Keratinocyte (primary cell): ENCODE measurements at regions not wholly inside any gene's neighbourhood (a gene's known extent, or its start where the extent isn't known, plus 50 kb on each side); places are given as distances from the start of the nearest gene placed in this dataset.

Experiments used
- EZH2 ChIP-seq: IDR thresholded peaks from one replicate; pipeline ENCODE4 v1.6.1; 2012; ENCODE audit warnings: inconsistent platforms, mild to moderate bottlenecking, low read length, moderate library complexity
- TF ChIP-seq, protein P1 (sequence below), 3 experiments: IDR thresholded peaks in 1 of 3; conservative IDR thresholded peaks in 1 of 3; optimal IDR thresholded peaks in 1 of 3; 2 replicates in 2 of 3; 3 replicates in 1 of 3; pipeline versions ENCODE3 to v1.5.1; 2011; ENCODE audit warnings: low read length in 3 of 3, mild to moderate bottlenecking in 3 of 3, moderate library complexity in 2 of 3, control low read depth in 1 of 3, inconsistent platforms in 1 of 3; ENCODE audit not compliant: insufficient read depth in 2 of 3; ENCODE audit errors: extremely low read depth in 1 of 3

DNA sequence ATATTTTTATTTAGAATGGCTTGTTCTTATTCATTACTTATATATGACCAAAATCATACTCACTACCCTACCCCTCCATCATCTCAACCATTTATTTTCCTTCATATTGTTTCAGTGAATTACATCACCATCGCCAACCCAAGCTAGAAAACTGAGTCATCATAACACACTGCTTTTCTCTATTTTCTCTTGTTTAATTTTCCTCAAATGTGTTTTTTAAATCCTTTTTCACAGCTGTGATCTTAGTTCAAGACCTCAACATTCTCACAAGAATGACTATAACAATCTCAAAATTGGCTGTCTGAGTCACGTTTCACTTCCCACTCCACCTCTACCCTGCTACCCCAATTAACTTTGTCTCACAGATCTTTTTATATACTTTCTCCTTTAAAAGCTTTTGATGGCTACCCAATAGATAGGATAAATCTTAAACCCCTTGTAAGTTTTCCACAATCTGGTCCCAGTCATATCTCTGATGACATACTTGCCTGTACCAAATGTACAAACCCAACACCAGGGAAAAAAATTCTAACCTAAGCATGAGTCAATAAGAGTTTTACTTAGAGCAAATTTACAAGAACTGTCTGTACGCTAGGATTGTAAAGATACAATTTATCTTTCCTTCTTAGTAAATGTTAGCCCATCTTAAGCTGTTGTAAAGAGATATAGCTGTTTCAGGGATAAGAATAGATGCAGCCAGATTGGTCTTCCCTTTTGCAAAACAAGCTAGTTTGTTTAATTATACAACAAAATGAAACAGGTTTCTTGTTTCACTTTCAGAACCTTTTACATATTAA lies 635.1 kb upstream of the SLC39A10 start:
- TF ChIP-seq, protein P1, sequence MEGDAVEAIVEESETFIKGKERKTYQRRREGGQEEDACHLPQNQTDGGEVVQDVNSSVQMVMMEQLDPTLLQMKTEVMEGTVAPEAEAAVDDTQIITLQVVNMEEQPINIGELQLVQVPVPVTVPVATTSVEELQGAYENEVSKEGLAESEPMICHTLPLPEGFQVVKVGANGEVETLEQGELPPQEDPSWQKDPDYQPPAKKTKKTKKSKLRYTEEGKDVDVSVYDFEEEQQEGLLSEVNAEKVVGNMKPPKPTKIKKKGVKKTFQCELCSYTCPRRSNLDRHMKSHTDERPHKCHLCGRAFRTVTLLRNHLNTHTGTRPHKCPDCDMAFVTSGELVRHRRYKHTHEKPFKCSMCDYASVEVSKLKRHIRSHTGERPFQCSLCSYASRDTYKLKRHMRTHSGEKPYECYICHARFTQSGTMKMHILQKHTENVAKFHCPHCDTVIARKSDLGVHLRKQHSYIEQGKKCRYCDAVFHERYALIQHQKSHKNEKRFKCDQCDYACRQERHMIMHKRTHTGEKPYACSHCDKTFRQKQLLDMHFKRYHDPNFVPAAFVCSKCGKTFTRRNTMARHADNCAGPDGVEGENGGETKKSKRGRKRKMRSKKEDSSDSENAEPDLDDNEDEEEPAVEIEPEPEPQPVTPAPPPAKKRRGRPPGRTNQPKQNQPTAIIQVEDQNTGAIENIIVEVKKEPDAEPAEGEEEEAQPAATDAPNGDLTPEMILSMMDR (optimal IDR thresholded peaks at IDR 0.05 in 1 of 3, IDR thresholded peaks at IDR 0.05 in 1 of 3, conservative IDR thresholded peaks at IDR 0.05 in 1 of 3; ENCODE audit: extremely low read depth in 1 of 3, insufficient read depth in 2 of 3, low read length in 3 of 3), result no peak
- no peak for TF ChIP-seq EZH2
